Endometrium (tissue), 2 donors: ENCODE measurements at regions not wholly inside any gene's neighbourhood (a gene's known extent, or its start where the extent isn't known, plus 50 kb on each side); places are given as distances from the start of the nearest gene placed in this dataset.
"Not testable (repeated sequence)": the region's sequence is repeated elsewhere in the genome, so short reads cannot be mapped to it uniquely, and the experiment has no call there.

Experiments
- FAIRE-seq: peaks from 2 replicates; lab custom pipeline; 2012; peaks lifted over from hg19 to GRCh38; lab: Jason Lieb, UNC
- donor health status: control.
- donor health status: control.

- no peak for FAIRE-seq
These were observed 558.9 kb upstream of the MBL2 start for GRCh38 chr10:53331460-53331859.

- not testable (repeated sequence) for FAIRE-seq
These were observed 554.1 kb upstream of the MBL2 start for GRCh38 chr10:53326401-53327305.

GRCh38 chr10:53325066-53325465, 552.5 kb upstream of the MBL2 start:
- no peak for FAIRE-seq

GRCh38 chr10:53315709-53316108, 543.1 kb upstream of the MBL2 start:
- FAIRE-seq, result no peak

GRCh38 chr10:53314876-53315275, 542.3 kb upstream of the MBL2 start:
- FAIRE-seq, result no peak

- FAIRE-seq, result no peak
These were observed 525.9 kb upstream of the MBL2 start for GRCh38 chr10:53298443-53298842.

GRCh38 chr10:53284615-53285182, 512.1 kb upstream of the MBL2 start:
- FAIRE-seq, result no peak

GRCh38 chr10:53276797-53277196, 504.2 kb upstream of the MBL2 start:
- no peak for FAIRE-seq

- peak; percentile 90 for FAIRE-seq
These were observed 496.9 kb upstream of the MBL2 start for GRCh38 chr10:53269482-53269881.

- FAIRE-seq, result no peak
These were observed 487.6 kb upstream of the MBL2 start for GRCh38 chr10:53260213-53260612.

- no peak for FAIRE-seq
These were observed 484.0 kb upstream of the MBL2 start for GRCh38 chr10:53256623-53257022.

- no peak for FAIRE-seq
These were observed 483.1 kb upstream of the MBL2 start for GRCh38 chr10:53255661-53256205.

- no peak for FAIRE-seq
These were observed 480.6 kb upstream of the MBL2 start for GRCh38 chr10:53253221-53253620.

- FAIRE-seq, result no peak
These were observed 467.3 kb upstream of the MBL2 start for GRCh38 chr10:53239873-53240272.

- no peak for FAIRE-seq
These were observed 464.4 kb upstream of the MBL2 start for GRCh38 chr10:53236941-53237340.

- FAIRE-seq, result no peak
These were observed 461.2 kb upstream of the MBL2 start for GRCh38 chr10:53233749-53234148.

- peak; percentile 43 for FAIRE-seq
These were observed 458.1 kb upstream of the MBL2 start for GRCh38 chr10:53230651-53231050.

- no peak for FAIRE-seq
These were observed 451.3 kb upstream of the MBL2 start for GRCh38 chr10:53223851-53224250.

- no peak for FAIRE-seq
These were observed 450.2 kb upstream of the MBL2 start for GRCh38 chr10:53222806-53223205.

- FAIRE-seq, result no peak
These were observed 437.5 kb upstream of the MBL2 start for GRCh38 chr10:53209944-53210611.

- FAIRE-seq, result peak; percentile 15
These were observed 411.1 kb upstream of the MBL2 start for GRCh38 chr10:53183733-53184132.

- FAIRE-seq, result no peak
These were observed 404.9 kb upstream of the MBL2 start for GRCh38 chr10:53177468-53177867.

GRCh38 chr10:53166325-53166724, 393.7 kb upstream of the MBL2 start:
- FAIRE-seq, result no peak
